H1 (cell line): ENCODE measurements at regions not wholly inside any gene's neighbourhood (a gene's known extent, or its start where the extent isn't known, plus 50 kb on each side); places are given as distances from the start of the nearest gene placed in this dataset.
A peak's percentile ranks its signal among the peaks of the same experiment; 100 is the strongest.

ENCODE experiments used
- CTCF ChIA-PET: fragments of 300-600 bp; sonication (Branson Sonifier 250); formaldehyde crosslinking; loops from one replicate; lab custom pipeline; 2021; ENCODE audit not compliant: partially characterized antibody; lab: Charles Lee
- POLR2A ChIA-PET: fragments of 300-600 bp; sonication (Branson Sonifier 250); formaldehyde crosslinking; loops from one replicate; lab custom pipeline; 2021; ENCODE audit warnings: inconsistent platforms; ENCODE audit not compliant: partially characterized antibody; lab: Charles Lee
- DNase-seq, 2 experiments: peaks; one replicate each; pipeline versions ENCODE4 v3.0.0 to v3.0.0-alpha.2; 2010 to 2022; ENCODE audit warnings: low spot score in 2 of 2, low read depth in 1 of 2, mixed read lengths in 1 of 2
- FAIRE-seq: peaks from 2 replicates; lab custom pipeline; 2011; peaks lifted over from hg19 to GRCh38; lab: Jason Lieb, UNC
- H2AFZ ChIP-seq: 2 replicates; pipeline ENCODE4 v1.8.1; 2012; ENCODE audit warnings: low read length, inconsistent platforms
- H2AK5ac ChIP-seq: 2 replicates; pipeline ENCODE4 v1.6.1; 2013; ENCODE audit warnings: low read depth, low read length
- H2BK120ac ChIP-seq: replicated peaks from 2 replicates; pipeline ENCODE3; 2013; ENCODE audit warnings: low read depth, low read length, inconsistent platforms
- H2BK12ac ChIP-seq: 2 replicates; pipeline ENCODE4 v1.6.1; 2013; ENCODE audit warnings: low read depth, low read length
- H2BK15ac ChIP-seq: 2 replicates; pipeline ENCODE4 v1.6.1; 2013; ENCODE audit warnings: low read length
- H2BK20ac ChIP-seq: 2 replicates; pipeline ENCODE4 v1.6.1; 2013; ENCODE audit warnings: low read length
- H2BK5ac ChIP-seq: 2 replicates; pipeline ENCODE4 v1.6.1; 2013; ENCODE audit warnings: low read depth, low read length
- H3K14ac ChIP-seq: 2 replicates; pipeline ENCODE4 v1.6.1; 2013; ENCODE audit warnings: inconsistent platforms; ENCODE audit not compliant: insufficient read length
- H3K18ac ChIP-seq: 2 replicates; pipeline ENCODE4 v1.6.1; 2013; ENCODE audit warnings: low read length; ENCODE audit errors: extremely low read depth
- H3K23ac ChIP-seq: 2 replicates; pipeline ENCODE4 v1.6.1; 2013; ENCODE audit warnings: inconsistent platforms; ENCODE audit not compliant: insufficient read length
- H3K23me2 ChIP-seq: 2 replicates; pipeline ENCODE4 v1.6.1; 2013; ENCODE audit warnings: low read depth, low read length
- H3K27ac ChIP-seq: 2 replicates; pipeline ENCODE4 v1.6.1; 2011; ENCODE audit warnings: low read depth, low read length, inconsistent platforms
- H3K27me3 ChIP-seq, 4 experiments: replicated peaks in 1 of 4; 1 replicate in 1 of 4; 2 replicates in 3 of 4; pipeline versions ENCODE4 v1.6.1 to v1.8.1; 2011 to 2013; ENCODE audit warnings: low read length in 3 of 4, mild to moderate bottlenecking in 3 of 4, inconsistent platforms in 2 of 4, mixed read lengths in 2 of 4, moderate library complexity in 1 of 4; ENCODE audit not compliant: control insufficient read depth in 3 of 4, insufficient read depth in 3 of 4; ENCODE audit errors: extremely low read depth in 1 of 4
- H3K36me3 ChIP-seq, 4 experiments: 2 replicates each; pipeline versions ENCODE4 v1.6.1 to v1.8.1; 2011 to 2013; ENCODE audit warnings: mild to moderate bottlenecking in 4 of 4, low read length in 3 of 4, moderate library complexity in 2 of 4, control low read depth in 1 of 4, inconsistent platforms in 1 of 4; ENCODE audit not compliant: insufficient read depth in 4 of 4, control insufficient read depth in 2 of 4
- H3K4ac ChIP-seq: replicated peaks from 2 replicates; pipeline ENCODE3; 2013; ENCODE audit warnings: low read length, low read depth, mixed read lengths, inconsistent platforms; ENCODE audit not compliant: insufficient read length
- H3K4me1 ChIP-seq, 4 experiments: replicated peaks in 1 of 4; 1 replicate in 1 of 4; 2 replicates in 3 of 4; pipeline versions ENCODE4 v1.6.1 to v1.8.1; 2011 to 2013; ENCODE audit warnings: low read length in 3 of 4, inconsistent platforms in 2 of 4, mixed read lengths in 1 of 4; ENCODE audit not compliant: insufficient read depth in 4 of 4, control insufficient read depth in 3 of 4
- H3K4me2 ChIP-seq, 2 experiments: 2 replicates each; pipeline versions ENCODE4 v1.6.1 to v1.8.1; 2011 to 2013; ENCODE audit warnings: low read depth in 2 of 2, low read length in 2 of 2, control low read depth in 1 of 2, inconsistent platforms in 1 of 2, mild to moderate bottlenecking in 1 of 2; ENCODE audit not compliant: insufficient read depth in 1 of 2
- H3K4me3 ChIP-seq, 4 experiments: fragments of 200-600, 300-600 bp in 1 of 4; sonication (generic), shearing (Covaris generic), sonication (Bioruptor Twin) in 1 of 4; 2 replicates each; pipeline versions ENCODE4 v1.5.1 to v1.8.1; 2011 to 2016; ENCODE audit warnings: low read length in 4 of 4, low read depth in 3 of 4, control low read depth in 2 of 4, inconsistent platforms in 2 of 4, mild to moderate bottlenecking in 2 of 4, mixed read lengths in 1 of 4, moderate library complexity in 1 of 4; ENCODE audit not compliant: insufficient read depth in 2 of 4; ENCODE audit errors: extremely low read depth in 1 of 4
- H3K56ac ChIP-seq: replicated peaks from 2 replicates; pipeline ENCODE3; 2013; ENCODE audit warnings: low read depth, mild to moderate bottlenecking, mixed read lengths, low read length, inconsistent platforms; ENCODE audit not compliant: insufficient read length
- H3K79me1 ChIP-seq: 2 replicates; pipeline ENCODE4 v1.6.1; 2013; ENCODE audit warnings: low read depth, low read length, control low read depth
- H3K79me2 ChIP-seq, 2 experiments: 2 replicates each; pipeline versions ENCODE4 v1.6.1 to v1.8.1; 2012 to 2013; ENCODE audit warnings: low read length in 2 of 2, mild to moderate bottlenecking in 2 of 2, inconsistent platforms in 1 of 2; ENCODE audit not compliant: insufficient read depth in 2 of 2, control insufficient read depth in 1 of 2
- H3K9ac ChIP-seq, 4 experiments: replicated peaks in 1 of 4; 1 replicate in 1 of 4; 2 replicates in 3 of 4; pipeline versions ENCODE4 v1.6.1 to v1.8.1; 2011 to 2013; ENCODE audit warnings: low read depth in 3 of 4, low read length in 3 of 4, control low read depth in 2 of 4, mild to moderate bottlenecking in 2 of 4, moderate library complexity in 2 of 4, inconsistent platforms in 1 of 4; ENCODE audit errors: extremely low read depth in 1 of 4
- H3K9me3 ChIP-seq, 2 experiments: 2 replicates each; pipeline versions ENCODE4 v1.6.1 to v1.8.1; 2012 to 2013; ENCODE audit warnings: mild to moderate bottlenecking in 2 of 2, moderate library complexity in 2 of 2, control low read depth in 1 of 2, inconsistent platforms in 1 of 2, low read depth in 1 of 2, low read length in 1 of 2, mixed read lengths in 1 of 2; ENCODE audit not compliant: insufficient read depth in 2 of 2
- H4K20me1 ChIP-seq, 2 experiments: replicated peaks in 1 of 2; 2 replicates each; pipeline versions ENCODE3 to v1.8.1; 2011 to 2013; ENCODE audit warnings: inconsistent platforms in 2 of 2, low read length in 2 of 2, mild to moderate bottlenecking in 1 of 2; ENCODE audit not compliant: insufficient read depth in 2 of 2, control insufficient read depth in 1 of 2
- H4K5ac ChIP-seq: 2 replicates; pipeline ENCODE4 v1.6.1; 2013; ENCODE audit warnings: low read length, low read depth, mixed read lengths, inconsistent platforms; ENCODE audit not compliant: insufficient read length
- H4K8ac ChIP-seq: 2 replicates; pipeline ENCODE4 v1.8.0; 2013; ENCODE audit warnings: mild to moderate bottlenecking, moderate library complexity, low read length, inconsistent platforms; ENCODE audit not compliant: insufficient read depth; ENCODE audit errors: extremely low read depth
- H4K91ac ChIP-seq: replicated peaks from 2 replicates; pipeline ENCODE3; 2013; ENCODE audit warnings: low read length, mixed read lengths, inconsistent platforms; ENCODE audit not compliant: insufficient read length
- BRCA1 ChIP-seq: IDR thresholded peaks from 2 replicates; pipeline ENCODE4 v1.6.1; 2012; ENCODE audit warnings: low read depth, low read length, improper control_type of control experiment
- CBX8 ChIP-seq: fragments of 300-800, 300-1000 bp; sonication (generic); IDR thresholded peaks from 2 replicates; pipeline ENCODE4 v1.7.1; 2016; ENCODE audit warnings: low read depth, low read length, borderline replicate concordance
- CHD1 ChIP-seq: IDR thresholded peaks from 2 replicates; pipeline ENCODE4 v1.6.1; 2012; ENCODE audit warnings: low read depth, low read length, improper control_type of control experiment
- CHD2 ChIP-seq: IDR thresholded peaks from 2 replicates; pipeline ENCODE4 v1.6.1; 2012; ENCODE audit warnings: low read length, improper control_type of control experiment
- CTBP2 ChIP-seq: IDR thresholded peaks from 2 replicates; pipeline ENCODE4 v1.7.0; 2011; ENCODE audit warnings: borderline replicate concordance, mild to moderate bottlenecking, moderate library complexity, mixed read lengths, low read length; ENCODE audit not compliant: insufficient read depth, insufficient read length
- GTF2F1 ChIP-seq: IDR thresholded peaks from 2 replicates; pipeline ENCODE4 v1.6.1; 2012; ENCODE audit warnings: low read depth, low read length, improper control_type of control experiment, borderline replicate concordance
- HDAC2 ChIP-seq, 2 experiments: fragments of 300-600 bp in 1 of 2; sonication (generic) in 1 of 2; IDR thresholded peaks; 2 replicates each; pipeline ENCODE4 v1.6.1; 2011 to 2012; ENCODE audit warnings: low read depth in 2 of 2, low read length in 2 of 2, mild to moderate bottlenecking in 2 of 2, moderate library complexity in 2 of 2, borderline replicate concordance in 1 of 2, inconsistent platforms in 1 of 2
- KDM5A ChIP-seq: fragments of 200-600 bp; IDR thresholded peaks from 2 replicates; pipeline ENCODE4 v1.7.1; 2012; ENCODE audit warnings: mild to moderate bottlenecking, low read length, inconsistent platforms, mixed read lengths
- NRF1 ChIP-seq: IDR thresholded peaks from 2 replicates; pipeline ENCODE4 v1.6.1; 2011; ENCODE audit warnings: mild to moderate bottlenecking, low read depth, low read length, improper control_type of control experiment
- RXRA ChIP-seq: IDR thresholded peaks from 2 replicates; pipeline ENCODE4 v1.6.1; 2011; ENCODE audit warnings: low read depth, mild to moderate bottlenecking, low read length, moderate library complexity; ENCODE audit not compliant: insufficient read depth
- SIN3A ChIP-seq, 2 experiments: IDR thresholded peaks in 1 of 2; conservative IDR thresholded peaks in 1 of 2; 2 replicates each; pipeline ENCODE4 v1.6.1; 2011 to 2012; ENCODE audit warnings: low read length in 2 of 2, improper control_type of control experiment in 1 of 2, low read depth in 1 of 2, mild to moderate bottlenecking in 1 of 2
- USF2 ChIP-seq: IDR thresholded peaks from 2 replicates; pipeline ENCODE4 v1.6.1; 2011; ENCODE audit warnings: low read length, improper control_type of control experiment
- WGBS, 2 experiments: shearing (Covaris generic) in 1 of 2; methylation state at CpG; one replicate each; pipeline versions ENCODE4 v1.1.6 to v1.1.7; 2013 to 2015; ENCODE audit warnings: low lambda C conversion rate in 2 of 2, mixed read lengths in 2 of 2, inconsistent platforms in 1 of 2, low coverage in 1 of 2, missing lambda C conversion rate in 1 of 2; ENCODE audit not compliant: insufficient replicate concordance in 2 of 2, insufficient coverage in 1 of 2, insufficient read length in 1 of 2; ENCODE audit errors: extremely low coverage in 1 of 2, missing lambda C conversion rate in 1 of 2; 5-methylcytosine and 5-hydroxymethylcytosine counted together

- DNase-seq (no peak), FAIRE-seq (no peak)
- ChIA-PET CTCF (interaction anchor here (1.4 kb wide), 1 partner anchor 442 kb away, joined by 3 read pairs; no protein-coding TSS in a partner anchor), POLR2A (interaction anchor here (1.4 kb wide), 1 partner anchor 15 kb away, joined by 3 read pairs; no protein-coding TSS in a partner anchor)
- no peak overlapping the region for H3K4ac ChIP-seq
- no peak overlapping the region for H2BK15ac ChIP-seq
- H3K36me3 ChIP-seq: no peaks in the 10 kb centered on the region
- peaks cover 2% of the 10 kb centered on the region; the same call in 1 of the 2 replicates for H3K23me2 ChIP-seq
- no peaks in the 10 kb centered on the region for H3K79me2 ChIP-seq
- H3K56ac ChIP-seq: no peak overlapping the region
- no peak overlapping the region for H4K5ac ChIP-seq
- WGBS, 2 experiments: 72% methylated on average over 6 of the region's 6 CpGs; no CpG with 5 or more reads in 1 of the 2 experiments
- H2AFZ ChIP-seq: 0 out of 2 replicates have a peak overlapping the region, but pooled peaks have one; percentile 57
- no peak overlapping the region for H3K14ac ChIP-seq
- no peak overlapping the region for H3K27ac ChIP-seq
- H3K4me1 ChIP-seq: peaks cover 0 to 5% (median 1%) of the 10 kb centered on the region in 4 experiments; a peak in 4 of 7 replicates
- H3K79me1 ChIP-seq: no peaks in the 10 kb centered on the region
- no peak overlapping the region for H2BK12ac ChIP-seq
- no peak overlapping the region for H4K91ac ChIP-seq
- H3K23ac ChIP-seq: no peak overlapping the region
- no peak overlapping the region for H3K4me3 ChIP-seq
- no peaks in the 10 kb centered on the region for H4K20me1 ChIP-seq
- H3K18ac ChIP-seq: no peak overlapping the region
- no peak overlapping the region for H3K9ac ChIP-seq
- H4K8ac ChIP-seq: no peak overlapping the region
- H3K4me2 ChIP-seq: no peak overlapping the region
- H2BK120ac ChIP-seq: no peak overlapping the region
- no peaks in the 10 kb centered on the region for H3K27me3 ChIP-seq
- H2BK5ac ChIP-seq: no peak overlapping the region
- no peaks in the 10 kb centered on the region for H3K9me3 ChIP-seq
- no peak overlapping the region for H2BK20ac ChIP-seq
- H2AK5ac ChIP-seq: no peak overlapping the region
- TF ChIP-seq HDAC2 (IDR thresholded peaks at IDR 0.05; ENCODE audit: borderline replicate concordance in 1 of 2, low read depth in 2 of 2, low read length in 2 of 2) (no peak), GTF2F1 (no peak), CHD2 (no peak), CTBP2 (no peak), NRF1 (no peak), KDM5A (no peak), CHD1 (no peak), USF2 (no peak), SIN3A (conservative IDR thresholded peaks at IDR 0.05 in 1 of 2, IDR thresholded peaks at IDR 0.05 in 1 of 2; ENCODE audit: low read depth in 1 of 2, low read length in 2 of 2) (no peak), CBX8 (no peak), BRCA1 (no peak), RXRA (no peak)
Observed at GRCh38 chr6:4363656-4364055, 228.3 kb upstream of the ECI2 start.
